Vagina (tissue), 2 donors: ENCODE measurements at regions not wholly inside any gene's neighbourhood (a gene's known extent, or its start where the extent isn't known, plus 50 kb on each side); places are given as distances from the start of the nearest gene placed in this dataset.

Experiments used
- CTCF ChIP-seq, 3 experiments: fragments of 450-650 bp in 2 of 3; fragments of 200-600 bp in 1 of 3; sonication (generic) in 1 of 3; IDR thresholded peaks; one replicate each; pipeline ENCODE4 v1.5.1; 2017 to 2019; ENCODE audit warnings: antibody characterized with exemption in 3 of 3, mild to moderate bottlenecking in 2 of 3, moderate library complexity in 2 of 3
- POLR2A ChIP-seq, 2 donors: fragments of 450-650 bp; IDR thresholded peaks; one replicate each; pipeline ENCODE4 v1.6.1; 2017; ENCODE audit warnings: antibody characterized with exemption in 2 of 2, mild to moderate bottlenecking in 2 of 2, moderate library complexity in 2 of 2
- POLR2AphosphoS5 ChIP-seq, 2 donors: sonication (generic); formaldehyde crosslinking; IDR thresholded peaks; one replicate each; pipeline ENCODE4 v1.9.0; 2017; ENCODE audit warnings: antibody characterized with exemption in 2 of 2, mild to moderate bottlenecking in 2 of 2, low read depth in 1 of 2; ENCODE audit not compliant: insufficient read depth in 1 of 2

- TF ChIP-seq POLR2A (IDR thresholded peaks at IDR 0.05) (no peak), CTCF (IDR thresholded peaks at IDR 0.05) (no peak), POLR2AphosphoS5 (IDR thresholded peaks at IDR 0.05; ENCODE audit: insufficient read depth in 1 of 2, low read depth in 1 of 2) (no peak)
These were observed 191.8 kb downstream of the TOMM20 start for GRCh38 chr1:234936612-234937389.
